Panc1 (cell line): ENCODE measurements at regions not wholly inside any gene's neighbourhood (a gene's known extent, or its start where the extent isn't known, plus 50 kb on each side); places are given as distances from the start of the nearest gene placed in this dataset.

Source experiments
- ATAC-seq: fragments of 200-7000 bp; cut with Tn5 transposase; 2 replicates; pipeline ENCODE4 v1.9.1; 2020; ENCODE audit warnings: mild to moderate bottlenecking, moderate library complexity
- BruUV-seq: library from RNA; stranded (reverse); fragments of 400-500 nt; replicated peaks from 2 replicates; lab custom pipeline; 2021; lab: Mats Ljungman, UMichigan
- CTCF ChIA-PET: fragments of 300-600 bp; sonication (Branson Sonifier 250); formaldehyde crosslinking; loops from one replicate; lab custom pipeline; 2022; ENCODE audit warnings: antibody characterized with exemption; lab: Charles Lee
- POLR2A ChIA-PET: fragments of 300-600 bp; sonication (Branson Sonifier 250); formaldehyde crosslinking; loops from one replicate; lab custom pipeline; 2022; ENCODE audit warnings: antibody characterized with exemption; lab: Charles Lee
- DNase-seq: peaks from one replicate; pipeline ENCODE4 v3.0.0-alpha.2; 2010; ENCODE audit warnings: low read depth, low spot score
- H3K27ac ChIP-seq: 2 replicates; pipeline ENCODE4 v1.5.1; 2011; ENCODE audit warnings: mild to moderate bottlenecking, low read length, inconsistent platforms
- H3K27me3 ChIP-seq: fragments of 200-500 bp; sonication (Bioruptor generic); 2 replicates; pipeline ENCODE4 v1.6.0; 2014; ENCODE audit warnings: low read length, inconsistent platforms; ENCODE audit not compliant: control insufficient read depth, insufficient read depth
- H3K36me3 ChIP-seq: fragments of 200-500 bp; sonication (Bioruptor generic); 2 replicates; pipeline ENCODE4 v1.5.1; 2014; ENCODE audit warnings: inconsistent platforms, mild to moderate bottlenecking, low read length, moderate library complexity; ENCODE audit not compliant: control insufficient read depth, insufficient read depth
- H3K4me1 ChIP-seq: 2 replicates; pipeline ENCODE4 v1.5.1; 2011; ENCODE audit warnings: inconsistent platforms, mild to moderate bottlenecking, low read length, moderate library complexity; ENCODE audit not compliant: control insufficient read depth, insufficient read depth
- H3K4me3 ChIP-seq, 2 experiments: 2 replicates each; pipeline ENCODE4 v1.5.1; 2011 to 2012; ENCODE audit warnings: low read depth in 2 of 2, low read length in 2 of 2, mild to moderate bottlenecking in 2 of 2, inconsistent platforms in 1 of 2, moderate library complexity in 1 of 2
- H3K9me3 ChIP-seq: fragments of 200-500 bp; sonication (Bioruptor generic); 2 replicates; pipeline ENCODE4 v1.5.1; 2014; ENCODE audit warnings: low read depth, mild to moderate bottlenecking, inconsistent platforms, low read length, moderate library complexity; ENCODE audit not compliant: control insufficient read depth, insufficient read depth
- POLR2AphosphoS5 ChIP-seq: IDR thresholded peaks from 2 replicates; pipeline ENCODE4 v1.6.1; 2012; ENCODE audit warnings: mild to moderate bottlenecking, low read depth, low read length, moderate library complexity
- SIN3A ChIP-seq: IDR thresholded peaks from 2 replicates; pipeline ENCODE4 v1.6.1; 2012; ENCODE audit warnings: low read depth, mild to moderate bottlenecking, low read length, moderate library complexity, borderline replicate concordance; ENCODE audit not compliant: insufficient read depth
- TCF7L2 ChIP-seq: IDR thresholded peaks from 2 replicates; pipeline ENCODE4 v1.6.1; 2011; ENCODE audit warnings: mild to moderate bottlenecking, low read depth, low read length, inconsistent platforms
- in situ Hi-C: cut with HindIII; loops from 2 replicates; pipeline ENCODE4 v1.10.0; 2016; ENCODE audit warnings: low sequenced_read_pairs, low pct_unique_long_range_greater_than_20kb
- intact Hi-C: fragments of 100-400 bp; cut with micrococcal nuclease; formaldehyde crosslinking; loops from one replicate; pipeline ENCODE4 v1.10.0; 2022; ENCODE audit not compliant: unreplicated experiment
- TF ChIP-seq, protein P1 (sequence below): fragments of 450-650 bp; IDR thresholded peaks from 2 replicates; pipeline ENCODE4 v1.5.1; 2017; ENCODE audit warnings: mild to moderate bottlenecking
- TF ChIP-seq, protein P2 (sequence below), 2 experiments: IDR thresholded peaks; 2 replicates each; pipeline ENCODE4 v1.6.1; 2011 to 2012; ENCODE audit warnings: low read depth in 2 of 2, control low read depth in 1 of 2, low read length in 1 of 2, mild to moderate bottlenecking in 1 of 2, moderate library complexity in 1 of 2; ENCODE audit not compliant: insufficient read depth in 1 of 2

DNA sequence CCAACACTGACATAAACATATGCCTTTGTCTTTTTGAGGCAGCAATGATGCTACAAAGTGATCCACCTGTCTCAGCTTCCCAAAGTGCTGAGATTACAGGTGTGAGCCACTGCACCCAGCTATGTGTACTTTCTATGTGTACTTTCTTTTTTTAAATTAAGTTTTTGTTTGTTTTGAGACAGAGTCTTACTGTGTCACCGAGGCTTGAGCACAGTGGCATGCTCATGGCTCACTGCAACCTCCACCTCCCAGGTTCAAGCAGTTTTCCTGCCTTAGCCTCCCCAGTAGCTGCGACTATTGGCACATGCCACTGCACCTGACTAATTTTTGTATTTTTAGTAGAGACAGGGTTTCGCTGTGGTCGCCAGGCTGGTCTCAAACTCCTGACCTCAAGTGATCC lies 172.5 kb upstream of the ALG10B start:
- ATAC-seq: no peak
- POLR2A ChIA-PET: no interaction called here
- no peaks in the 10 kb centered on the region for H3K9me3 ChIP-seq
- no TSS peak for BruUV-seq
- in situ Hi-C loops: no loop called here
- CTCF ChIA-PET: no interaction called here
- intact Hi-C loops: no loop called here
- no peak overlapping the region for H3K4me3 ChIP-seq
- DNase-seq: no peak
- no peaks in the 10 kb centered on the region for H3K36me3 ChIP-seq
- H3K27ac ChIP-seq: no peak overlapping the region
- TF ChIP-seq, protein P1, sequence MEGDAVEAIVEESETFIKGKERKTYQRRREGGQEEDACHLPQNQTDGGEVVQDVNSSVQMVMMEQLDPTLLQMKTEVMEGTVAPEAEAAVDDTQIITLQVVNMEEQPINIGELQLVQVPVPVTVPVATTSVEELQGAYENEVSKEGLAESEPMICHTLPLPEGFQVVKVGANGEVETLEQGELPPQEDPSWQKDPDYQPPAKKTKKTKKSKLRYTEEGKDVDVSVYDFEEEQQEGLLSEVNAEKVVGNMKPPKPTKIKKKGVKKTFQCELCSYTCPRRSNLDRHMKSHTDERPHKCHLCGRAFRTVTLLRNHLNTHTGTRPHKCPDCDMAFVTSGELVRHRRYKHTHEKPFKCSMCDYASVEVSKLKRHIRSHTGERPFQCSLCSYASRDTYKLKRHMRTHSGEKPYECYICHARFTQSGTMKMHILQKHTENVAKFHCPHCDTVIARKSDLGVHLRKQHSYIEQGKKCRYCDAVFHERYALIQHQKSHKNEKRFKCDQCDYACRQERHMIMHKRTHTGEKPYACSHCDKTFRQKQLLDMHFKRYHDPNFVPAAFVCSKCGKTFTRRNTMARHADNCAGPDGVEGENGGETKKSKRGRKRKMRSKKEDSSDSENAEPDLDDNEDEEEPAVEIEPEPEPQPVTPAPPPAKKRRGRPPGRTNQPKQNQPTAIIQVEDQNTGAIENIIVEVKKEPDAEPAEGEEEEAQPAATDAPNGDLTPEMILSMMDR: no peak
- TF ChIP-seq, protein P2, sequence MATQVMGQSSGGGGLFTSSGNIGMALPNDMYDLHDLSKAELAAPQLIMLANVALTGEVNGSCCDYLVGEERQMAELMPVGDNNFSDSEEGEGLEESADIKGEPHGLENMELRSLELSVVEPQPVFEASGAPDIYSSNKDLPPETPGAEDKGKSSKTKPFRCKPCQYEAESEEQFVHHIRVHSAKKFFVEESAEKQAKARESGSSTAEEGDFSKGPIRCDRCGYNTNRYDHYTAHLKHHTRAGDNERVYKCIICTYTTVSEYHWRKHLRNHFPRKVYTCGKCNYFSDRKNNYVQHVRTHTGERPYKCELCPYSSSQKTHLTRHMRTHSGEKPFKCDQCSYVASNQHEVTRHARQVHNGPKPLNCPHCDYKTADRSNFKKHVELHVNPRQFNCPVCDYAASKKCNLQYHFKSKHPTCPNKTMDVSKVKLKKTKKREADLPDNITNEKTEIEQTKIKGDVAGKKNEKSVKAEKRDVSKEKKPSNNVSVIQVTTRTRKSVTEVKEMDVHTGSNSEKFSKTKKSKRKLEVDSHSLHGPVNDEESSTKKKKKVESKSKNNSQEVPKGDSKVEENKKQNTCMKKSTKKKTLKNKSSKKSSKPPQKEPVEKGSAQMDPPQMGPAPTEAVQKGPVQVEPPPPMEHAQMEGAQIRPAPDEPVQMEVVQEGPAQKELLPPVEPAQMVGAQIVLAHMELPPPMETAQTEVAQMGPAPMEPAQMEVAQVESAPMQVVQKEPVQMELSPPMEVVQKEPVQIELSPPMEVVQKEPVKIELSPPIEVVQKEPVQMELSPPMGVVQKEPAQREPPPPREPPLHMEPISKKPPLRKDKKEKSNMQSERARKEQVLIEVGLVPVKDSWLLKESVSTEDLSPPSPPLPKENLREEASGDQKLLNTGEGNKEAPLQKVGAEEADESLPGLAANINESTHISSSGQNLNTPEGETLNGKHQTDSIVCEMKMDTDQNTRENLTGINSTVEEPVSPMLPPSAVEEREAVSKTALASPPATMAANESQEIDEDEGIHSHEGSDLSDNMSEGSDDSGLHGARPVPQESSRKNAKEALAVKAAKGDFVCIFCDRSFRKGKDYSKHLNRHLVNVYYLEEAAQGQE (IDR thresholded peaks at IDR 0.05; ENCODE audit: insufficient read depth in 1 of 2, low read depth in 2 of 2, low read length in 1 of 2): no peak
- TF ChIP-seq SIN3A: no peak
- TF ChIP-seq POLR2AphosphoS5: no peak
- no peak for TF ChIP-seq TCF7L2
- H3K4me1 ChIP-seq: no peaks in the 10 kb centered on the region
- no peaks in the 10 kb centered on the region for H3K27me3 ChIP-seq

DNA sequence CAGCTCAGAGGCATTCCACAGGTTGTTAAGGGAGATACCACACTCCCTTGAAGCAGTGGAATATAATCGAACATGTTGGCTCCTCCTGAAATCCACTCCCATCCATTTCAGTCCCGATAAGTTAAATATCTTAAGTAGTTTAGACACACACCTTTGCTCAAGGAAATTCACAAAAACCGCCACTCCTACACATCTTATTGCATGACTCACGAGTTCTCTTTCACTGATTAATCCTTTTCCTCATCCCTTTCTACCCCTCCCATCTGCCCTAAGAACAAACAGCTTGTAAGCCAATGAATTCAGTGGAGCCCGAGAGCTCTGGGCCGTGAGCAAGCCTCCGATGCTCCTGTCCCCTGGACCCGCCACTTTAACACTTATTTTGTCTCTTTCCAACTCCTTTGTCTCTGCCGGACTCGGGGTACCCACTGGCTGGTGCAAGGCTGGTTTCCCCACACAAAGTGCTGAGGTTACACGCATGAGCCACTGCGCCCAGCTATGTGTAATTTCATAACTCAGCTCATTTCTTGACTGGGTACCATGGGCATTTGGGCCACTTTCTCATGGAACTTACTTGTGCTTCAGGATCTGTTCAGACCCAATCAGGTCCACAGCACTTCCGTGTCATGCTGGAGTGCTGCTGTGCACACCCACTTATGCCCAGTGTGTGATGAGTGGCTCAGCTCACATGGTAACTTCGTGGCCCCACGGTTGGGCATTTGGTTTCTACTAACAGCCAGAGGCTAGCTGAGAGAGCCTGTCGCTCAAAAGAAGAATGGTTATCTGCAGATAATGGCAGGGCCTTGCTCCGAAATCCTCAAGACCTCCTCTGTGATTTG lies 171.8 kb upstream of the ALG10B start:
- POLR2A ChIA-PET: no interaction called here
- in situ Hi-C loops: no loop called here
- no peak overlapping the region for H3K27ac ChIP-seq
- H3K4me3 ChIP-seq: no peak overlapping the region
- no peak for ATAC-seq
- DNase-seq: no peak
- H3K4me1 ChIP-seq: no peaks in the 10 kb centered on the region
- TF ChIP-seq, protein P1: no peak
- TF ChIP-seq POLR2AphosphoS5: no peak
- TF ChIP-seq, protein P2 (IDR thresholded peaks at IDR 0.05; ENCODE audit: insufficient read depth in 1 of 2, low read depth in 2 of 2, low read length in 1 of 2): no peak
- no peak for TF ChIP-seq TCF7L2
- TF ChIP-seq SIN3A: no peak
- CTCF ChIA-PET: no interaction called here
- no peaks in the 10 kb centered on the region for H3K9me3 ChIP-seq
- H3K27me3 ChIP-seq: no peaks in the 10 kb centered on the region
- no TSS peak for BruUV-seq
- intact Hi-C loops: no loop called here
- H3K36me3 ChIP-seq: no peaks in the 10 kb centered on the region
